ENCODE measurements at regions not wholly inside any gene's neighbourhood (a gene's known extent, or its start where the extent isn't known, plus 50 kb on each side); places are given as distances from the start of the nearest gene placed in this dataset.
A peak's percentile ranks its signal among the peaks of the same experiment; 100 is the strongest.
"Not testable (repeated sequence)": the region's sequence is repeated elsewhere in the genome, so short reads cannot be mapped to it uniquely, and the experiment has no call there.

- DNase-seq (ENCODE audit: low read depth): no peak
Observed at GRCh38 chr16:64130140-64130539, 991.7 kb downstream of the CDH11 start.

GRCh38 chr16:64122177-64122576, 999.7 kb downstream of the CDH11 start:
- DNase-seq (ENCODE audit: low read depth): peak; percentile 57

DNA sequence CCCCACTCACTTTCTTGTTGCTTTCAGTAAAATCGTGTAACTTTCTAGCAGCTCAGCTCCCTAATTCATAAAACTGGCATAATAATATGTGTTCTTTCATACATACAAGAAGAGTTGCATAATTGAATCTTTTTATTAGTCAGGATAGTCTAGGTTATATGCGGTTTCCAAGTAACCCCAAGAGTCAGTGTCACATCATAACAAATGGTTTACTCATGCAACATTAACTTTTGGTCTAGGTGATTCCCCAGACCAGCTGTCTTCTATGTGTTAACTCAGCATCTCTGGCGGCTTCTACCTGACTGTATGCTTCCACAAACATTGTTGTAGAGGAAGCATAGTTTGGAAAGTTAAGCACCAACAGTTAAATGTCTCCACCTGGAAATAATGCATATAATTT, 1000.4 kb downstream of the CDH11 start:
- DNase-seq (ENCODE audit: low read depth): peak; percentile 92

- no peak for DNase-seq (ENCODE audit: low read depth)
Observed at GRCh38 chr16:64116151-64116550, 1005.7 kb downstream of the CDH11 start.

- DNase-seq (ENCODE audit: low read depth): no peak
Observed at GRCh38 chr16:64109241-64109640, 1012.6 kb downstream of the CDH11 start.

DNA sequence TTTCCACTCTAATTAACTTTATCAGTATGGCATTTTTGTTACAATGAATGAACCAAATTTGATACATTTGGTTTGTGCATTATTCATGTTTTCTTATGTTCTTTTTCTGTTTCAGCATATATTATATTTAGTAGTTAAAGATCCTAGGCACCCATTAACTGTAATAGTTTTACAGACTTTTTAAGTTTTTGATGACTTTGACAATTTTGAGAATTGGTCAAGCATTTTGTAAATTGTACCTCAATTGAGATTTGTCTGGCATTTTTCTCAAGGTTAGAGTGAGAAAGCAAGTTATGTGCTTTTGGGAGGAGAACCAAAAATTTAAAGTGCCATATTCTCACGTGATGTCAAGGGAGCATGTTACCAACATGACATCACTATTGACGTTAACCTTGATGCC, 1019.2 kb downstream of the CDH11 start:
- no peak for DNase-seq (ENCODE audit: low read depth)

GRCh38 chr16:64098451-64098850, 1023.4 kb downstream of the CDH11 start:
- DNase-seq (ENCODE audit: low read depth): no peak

DNA sequence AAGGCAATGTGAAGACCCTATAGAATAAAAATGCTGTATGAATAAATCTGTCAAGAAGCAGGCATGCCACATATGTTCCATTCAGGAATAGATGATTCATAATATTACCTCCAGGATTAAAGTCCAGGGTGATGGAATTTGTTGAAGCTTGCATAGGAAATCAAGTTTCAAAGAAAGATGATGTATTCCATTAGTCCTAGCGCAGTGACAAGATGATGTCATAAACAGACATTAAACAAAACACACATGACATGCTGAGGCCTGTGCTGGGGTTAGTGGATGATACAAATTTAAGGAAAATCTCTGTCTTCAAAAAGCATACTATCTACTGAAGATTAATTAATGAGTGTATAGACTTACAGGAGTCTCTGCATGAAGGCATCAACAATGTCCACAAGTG, 1025.2 kb downstream of the CDH11 start:
- no peak for DNase-seq (ENCODE audit: low read depth)

GRCh38 chr16:64094992-64095634, 1026.8 kb downstream of the CDH11 start:
- peak; percentile 24 for DNase-seq (ENCODE audit: low read depth)

DNA sequence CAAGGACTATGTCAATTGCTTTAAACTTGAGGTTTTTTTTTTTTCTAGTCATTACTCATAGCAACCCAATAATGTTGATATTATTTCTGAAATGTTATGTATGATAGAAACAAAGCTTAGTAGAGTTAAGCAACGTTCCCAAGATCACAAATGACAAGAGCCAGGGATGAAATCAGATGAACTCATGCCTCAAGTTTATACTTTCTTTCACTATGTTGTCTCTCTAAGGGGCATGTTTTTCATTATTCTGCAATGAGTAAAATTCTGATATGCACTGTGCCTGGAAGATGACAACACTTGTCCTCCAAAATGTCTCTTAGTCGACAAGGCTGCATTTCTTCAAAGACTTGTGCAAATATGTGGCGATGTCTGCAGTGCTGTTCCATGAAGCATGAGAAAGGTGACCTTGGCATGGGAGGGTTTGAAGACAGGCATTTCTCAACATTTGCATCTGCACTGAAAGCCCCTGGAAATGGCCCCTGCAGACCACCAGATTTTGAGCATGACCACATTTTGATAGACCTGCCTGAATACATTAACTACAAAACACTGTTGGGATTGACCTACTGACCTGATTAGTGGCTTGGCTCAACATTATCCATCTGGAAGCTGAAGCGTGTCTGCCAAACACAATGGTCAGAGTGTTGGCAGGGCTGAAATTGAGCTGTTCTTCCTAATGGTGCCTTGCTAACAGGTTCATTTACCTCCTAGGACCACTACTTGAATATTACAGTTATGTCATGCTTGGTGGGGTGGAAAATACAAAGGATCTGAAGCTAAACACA, 1027.5 kb downstream of the CDH11 start:
- peak; percentile 22 for DNase-seq (ENCODE audit: low read depth)

- peak; percentile 82 for DNase-seq (ENCODE audit: low read depth)
Observed at GRCh38 chr16:64092271-64092670, 1029.6 kb downstream of the CDH11 start.

- no peak for DNase-seq (ENCODE audit: low read depth)
Observed at GRCh38 chr16:64090327-64090726, 1031.5 kb downstream of the CDH11 start.

DNA sequence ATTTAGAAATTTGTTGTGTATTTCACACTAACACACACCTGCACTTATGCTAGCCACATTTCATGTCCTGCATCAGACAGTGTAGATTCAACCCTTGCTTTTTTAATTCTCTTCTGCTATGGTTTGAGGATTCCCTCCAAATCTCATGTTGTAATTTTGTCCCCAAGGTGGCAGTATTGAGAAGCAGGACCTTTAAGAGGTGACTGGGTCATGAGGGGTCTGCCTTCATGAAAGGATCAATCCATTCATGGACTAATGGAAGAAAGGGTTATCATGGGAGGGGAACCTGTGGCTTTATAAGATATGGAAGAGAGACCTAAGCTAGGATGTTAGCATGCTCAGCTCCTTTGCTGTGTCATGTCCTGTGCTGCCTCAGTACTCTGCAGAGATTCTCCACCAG, 1032.2 kb downstream of the CDH11 start:
- DNase-seq (ENCODE audit: low read depth): peak; percentile 68

GRCh38 chr16:64088838-64089237, 1033.0 kb downstream of the CDH11 start:
- no peak for DNase-seq (ENCODE audit: low read depth)

DNA sequence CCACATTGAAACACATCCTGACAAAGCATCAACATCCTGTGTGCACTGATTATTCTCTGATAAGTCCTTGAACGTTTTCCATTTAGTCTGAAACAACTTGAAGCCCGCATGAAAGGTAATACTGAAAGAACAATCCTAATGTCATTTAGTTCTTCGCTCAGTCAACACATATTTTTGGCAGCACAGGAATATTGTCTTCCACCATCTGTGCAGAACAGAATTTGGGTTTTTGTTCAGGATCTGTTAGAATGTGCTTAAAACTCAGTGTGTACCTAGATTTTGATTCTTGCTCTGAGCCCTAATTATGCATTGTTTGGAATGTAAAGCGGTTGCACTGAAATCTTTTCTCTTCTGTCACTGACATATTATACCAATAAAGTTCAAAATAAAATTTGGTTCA, 1036.6 kb downstream of the CDH11 start:
- DNase-seq (ENCODE audit: low read depth): no peak

DNA sequence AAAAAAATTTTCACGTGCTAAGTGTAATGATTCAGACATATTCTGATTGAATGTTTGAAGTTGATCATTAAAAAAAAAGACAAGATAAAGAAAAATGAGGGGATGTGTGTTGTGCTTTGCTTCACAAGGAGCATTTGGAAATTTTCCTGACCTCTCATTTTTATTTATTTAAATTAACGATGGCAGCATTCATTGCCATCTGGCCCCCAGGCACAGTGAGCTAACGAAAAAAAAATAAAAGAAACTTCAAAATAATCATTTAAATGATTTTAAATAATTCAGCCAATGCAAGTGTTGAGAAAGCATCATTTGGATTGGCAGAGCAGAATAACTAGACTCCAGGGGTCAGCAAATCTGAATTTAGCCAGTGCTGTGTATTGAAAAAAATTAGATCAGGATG, 1037.2 kb downstream of the CDH11 start:
- no peak for DNase-seq (ENCODE audit: low read depth)

- no peak for DNase-seq (ENCODE audit: low read depth)
Observed at GRCh38 chr16:64083428-64084129, 1038.3 kb downstream of the CDH11 start.

GRCh38 chr16:64077242-64077641, 1044.6 kb downstream of the CDH11 start:
- no peak for DNase-seq (ENCODE audit: low read depth)

- DNase-seq (ENCODE audit: low read depth): no peak
Observed at GRCh38 chr16:64074706-64075105, 1047.2 kb downstream of the CDH11 start.

GRCh38 chr16:64072131-64072730, 1049.6 kb downstream of the CDH11 start:
- not testable (repeated sequence) for DNase-seq (ENCODE audit: low read depth)

DNA sequence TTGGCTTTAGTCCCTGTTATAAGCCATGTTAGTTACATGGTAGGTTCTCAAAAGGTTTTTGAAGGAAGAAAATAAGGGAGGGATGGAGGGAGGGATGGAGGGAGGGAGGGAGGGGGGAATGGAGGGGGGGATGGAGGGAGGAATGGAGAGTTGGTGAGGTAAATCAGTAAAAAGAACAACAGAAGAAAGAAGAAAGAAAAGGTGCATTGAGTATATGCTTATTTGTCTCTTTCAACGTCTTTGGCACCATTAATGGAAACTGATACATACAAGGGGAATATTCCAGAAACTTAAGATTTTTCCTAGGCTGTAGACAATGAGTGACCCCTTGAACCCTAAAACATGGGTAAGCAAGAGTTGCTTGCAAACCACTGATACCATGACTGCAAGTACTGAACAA, 1056.3 kb downstream of the CDH11 start:
- DNase-seq (ENCODE audit: low read depth): no peak

DNA sequence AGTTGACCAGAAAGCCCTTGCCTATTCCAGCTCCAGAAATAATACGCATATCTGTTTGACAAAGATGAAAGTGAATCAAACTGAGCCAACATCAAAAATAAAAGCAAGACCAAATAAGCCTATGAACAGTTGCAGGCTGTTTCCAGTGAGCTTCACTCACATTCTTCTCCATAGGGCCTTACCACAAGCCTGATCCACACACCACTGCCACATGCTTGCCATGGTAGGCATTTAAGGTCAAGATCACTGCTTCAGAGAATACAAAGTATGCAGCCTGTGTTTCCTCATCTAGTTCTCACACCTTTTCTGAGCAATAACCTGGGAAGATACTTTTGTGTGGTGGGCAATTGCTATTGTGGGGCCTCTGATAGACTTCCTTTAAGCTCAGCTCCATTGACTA, 1060.2 kb downstream of the CDH11 start:
- DNase-seq (ENCODE audit: low read depth): peak; percentile 5

Data from LHCN-M2 (cell line).